DND-41 (cell line): ENCODE measurements at regions not wholly inside any gene's neighbourhood (a gene's known extent, or its start where the extent isn't known, plus 50 kb on each side); places are given as distances from the start of the nearest gene placed in this dataset.

ENCODE experiments used
- CTCF ChIP-seq: IDR thresholded peaks from 2 replicates; pipeline ENCODE4 v1.5.1; 2012; ENCODE audit warnings: borderline replicate concordance, low read length, moderate library complexity, mild to moderate bottlenecking; ENCODE audit not compliant: poor library complexity, severe bottlenecking; ENCODE audit errors: extremely low read depth
- EZH2 ChIP-seq: IDR thresholded peaks from 3 replicates; pipeline ENCODE4 v1.6.1; 2012; ENCODE audit warnings: borderline replicate concordance, low read depth, mild to moderate bottlenecking, moderate library complexity, low read length, inconsistent platforms; ENCODE audit not compliant: severe bottlenecking

- TF ChIP-seq CTCF (no peak), EZH2 (no peak)
These were observed 250.4 kb upstream of the DSEL start for GRCh38 chr18:67766930-67767329.
